Left ventricle myocardium inferior (tissue), 1 donor: ENCODE measurements at regions not wholly inside any gene's neighbourhood (a gene's known extent, or its start where the extent isn't known, plus 50 kb on each side); places are given as distances from the start of the nearest gene placed in this dataset.

Source experiments
- DNase-seq: peaks from one replicate; pipeline ENCODE4 v3.0.0-alpha.2; 2020
- H3K27ac ChIP-seq: fragments of 200-600 bp; replicated peaks from 2 replicates; pipeline ENCODE4 v1.8.0; 2021
- H3K27me3 ChIP-seq: fragments of 200-600 bp; 2 replicates; pipeline ENCODE4 v1.8.0; 2021; ENCODE audit warnings: low read depth
- H3K36me3 ChIP-seq: fragments of 200-600 bp; 2 replicates; pipeline ENCODE4 v1.8.0; 2021
- H3K4me1 ChIP-seq: fragments of 200-600 bp; 2 replicates; pipeline ENCODE4 v1.8.0; 2021
- H3K4me3 ChIP-seq: fragments of 200-600 bp; 2 replicates; pipeline ENCODE4 v1.8.0; 2021; ENCODE audit warnings: mild to moderate bottlenecking, moderate library complexity
- H3K9me3 ChIP-seq: fragments of 200-600 bp; replicated peaks from 2 replicates; pipeline ENCODE4 v1.8.0; 2021
- intact Hi-C: fragments of 100-400 bp; cut with micrococcal nuclease; formaldehyde crosslinking; loops from one replicate; pipeline ENCODE4 v1.11.0; 2022
- TF ChIP-seq, protein P1 (sequence below): fragments of 200-600 bp; IDR thresholded peaks from 2 replicates; pipeline ENCODE4 v1.8.0; 2021; ENCODE audit warnings: antibody characterized with exemption, mild to moderate bottlenecking, borderline replicate concordance
- donor health status: DM: no; HTN: yes; CAD: no; lungs with severe emphysema.

DNA sequence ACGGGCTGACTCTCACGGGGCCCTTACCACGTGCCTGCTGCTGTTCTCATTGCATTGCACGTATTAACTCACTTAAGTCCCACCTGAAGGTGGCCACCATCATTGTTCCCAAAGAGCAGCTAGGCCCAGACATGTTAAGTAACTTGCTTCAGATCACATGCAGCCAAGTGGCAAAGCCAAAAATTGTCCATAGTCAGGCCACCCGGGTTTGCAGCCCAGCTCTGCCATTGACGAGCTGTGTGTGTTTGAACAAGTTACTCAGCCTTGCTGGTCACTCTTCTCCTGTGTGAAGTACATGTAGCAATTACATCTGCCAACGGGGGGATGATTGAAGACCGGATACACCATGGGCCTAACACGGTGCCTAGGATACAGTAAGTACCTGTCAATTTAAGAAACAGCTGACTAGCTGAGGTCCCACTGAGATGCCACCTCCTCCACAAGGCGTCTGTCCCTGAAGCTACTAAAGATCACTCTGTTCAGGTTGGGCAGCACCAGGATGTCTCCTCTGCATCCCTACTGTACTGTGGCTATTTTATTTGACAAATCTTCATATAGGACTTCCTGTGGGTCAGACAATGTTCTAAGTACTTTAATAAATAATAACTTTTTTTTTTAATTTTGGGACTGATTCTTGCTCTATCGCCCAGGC lies 154.2 kb upstream of the MYCN start:
- no peak for DNase-seq
- TF ChIP-seq, protein P1, sequence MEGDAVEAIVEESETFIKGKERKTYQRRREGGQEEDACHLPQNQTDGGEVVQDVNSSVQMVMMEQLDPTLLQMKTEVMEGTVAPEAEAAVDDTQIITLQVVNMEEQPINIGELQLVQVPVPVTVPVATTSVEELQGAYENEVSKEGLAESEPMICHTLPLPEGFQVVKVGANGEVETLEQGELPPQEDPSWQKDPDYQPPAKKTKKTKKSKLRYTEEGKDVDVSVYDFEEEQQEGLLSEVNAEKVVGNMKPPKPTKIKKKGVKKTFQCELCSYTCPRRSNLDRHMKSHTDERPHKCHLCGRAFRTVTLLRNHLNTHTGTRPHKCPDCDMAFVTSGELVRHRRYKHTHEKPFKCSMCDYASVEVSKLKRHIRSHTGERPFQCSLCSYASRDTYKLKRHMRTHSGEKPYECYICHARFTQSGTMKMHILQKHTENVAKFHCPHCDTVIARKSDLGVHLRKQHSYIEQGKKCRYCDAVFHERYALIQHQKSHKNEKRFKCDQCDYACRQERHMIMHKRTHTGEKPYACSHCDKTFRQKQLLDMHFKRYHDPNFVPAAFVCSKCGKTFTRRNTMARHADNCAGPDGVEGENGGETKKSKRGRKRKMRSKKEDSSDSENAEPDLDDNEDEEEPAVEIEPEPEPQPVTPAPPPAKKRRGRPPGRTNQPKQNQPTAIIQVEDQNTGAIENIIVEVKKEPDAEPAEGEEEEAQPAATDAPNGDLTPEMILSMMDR: no peak
- H3K9me3 ChIP-seq: no peaks in the 10 kb centered on the region
- H3K36me3 ChIP-seq: no peaks in the 10 kb centered on the region
- H3K4me1 ChIP-seq: peaks cover 7% of the 10 kb centered on the region
- H3K27me3 ChIP-seq: peaks cover 36% of the 10 kb centered on the region
- no peak overlapping the region for H3K4me3 ChIP-seq
- H3K27ac ChIP-seq: no peak overlapping the region
- intact Hi-C loops: no loop called here

DNA sequence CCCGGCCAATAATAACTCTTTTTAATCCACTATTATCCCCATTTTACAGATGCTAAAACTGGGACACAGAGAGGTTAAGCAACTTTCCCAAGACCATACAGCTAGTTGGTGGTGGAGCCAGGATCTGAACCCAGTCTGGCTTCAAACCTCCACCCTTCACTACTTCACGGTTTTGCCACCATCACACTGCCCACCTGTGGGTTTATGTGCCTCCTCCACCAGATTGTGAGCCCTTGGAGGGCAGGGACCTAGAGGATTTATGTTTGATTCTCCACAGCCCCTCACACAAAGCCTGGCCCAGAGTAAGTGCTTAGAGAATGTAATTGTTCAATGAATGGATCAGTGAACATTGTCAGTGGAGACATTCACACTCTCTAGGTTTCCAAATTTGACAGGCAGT lies 153.4 kb upstream of the MYCN start:
- Histone ChIP-seq H3K4me3 (no peak overlapping the region), H3K27me3 (peaks cover 35% of the 10 kb centered on the region), H3K27ac (no peak overlapping the region), H3K36me3 (no peaks in the 10 kb centered on the region), H3K4me1 (peaks cover 7% of the 10 kb centered on the region), H3K9me3 (no peaks in the 10 kb centered on the region)
- DNase-seq: no peak
- intact Hi-C loops: no loop called here
- TF ChIP-seq, protein P1: no peak

- intact Hi-C loops: no loop called here
- H3K4me3 ChIP-seq: no peak overlapping the region
- H3K27me3 ChIP-seq: peaks cover 26% of the 10 kb centered on the region
- H3K4me1 ChIP-seq: peaks cover 7% of the 10 kb centered on the region
- no peaks in the 10 kb centered on the region for H3K9me3 ChIP-seq
- TF ChIP-seq, protein P1: no peak
- no peaks in the 10 kb centered on the region for H3K36me3 ChIP-seq
- H3K27ac ChIP-seq: no peak overlapping the region
- DNase-seq: no peak
Measured at GRCh38 chr2:15787535-15788454, 152.6 kb upstream of the MYCN start.

- H3K4me1 ChIP-seq: peaks cover 7% of the 10 kb centered on the region
- no peaks in the 10 kb centered on the region for H3K36me3 ChIP-seq
- DNase-seq: no peak
- no peak overlapping the region for H3K27ac ChIP-seq
- no peaks in the 10 kb centered on the region for H3K9me3 ChIP-seq
- TF ChIP-seq, protein P1: no peak
- no peak overlapping the region for H3K4me3 ChIP-seq
- H3K27me3 ChIP-seq: peaks cover 20% of the 10 kb centered on the region
- intact Hi-C loops: no loop called here
Measured at GRCh38 chr2:15788455-15788829, 151.9 kb upstream of the MYCN start.

DNA sequence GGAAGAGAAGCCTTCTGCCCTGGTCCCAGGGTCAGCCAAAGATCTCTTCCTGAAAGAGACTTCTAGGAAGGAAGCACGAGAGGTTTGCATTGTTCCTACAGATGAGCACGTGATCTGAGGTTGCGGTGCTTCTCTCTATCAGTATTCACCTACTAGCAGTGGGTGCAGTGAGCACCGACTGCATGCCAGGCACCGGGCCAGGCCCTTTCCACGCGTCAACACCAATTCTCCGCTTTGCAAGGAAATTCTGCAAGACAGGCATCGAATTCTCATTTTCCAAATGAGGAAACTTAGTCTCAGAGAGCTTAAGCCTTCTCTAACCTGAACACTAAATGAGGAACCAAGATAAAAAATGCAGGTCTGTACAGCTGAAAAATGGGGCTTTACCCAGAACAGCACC lies 151.5 kb upstream of the MYCN start:
- Histone ChIP-seq H3K27ac (no peak overlapping the region), H3K4me3 (no peak overlapping the region), H3K27me3 (peaks cover 16% of the 10 kb centered on the region), H3K9me3 (no peaks in the 10 kb centered on the region), H3K36me3 (no peaks in the 10 kb centered on the region), H3K4me1 (peaks cover 7% of the 10 kb centered on the region)
- DNase-seq: no peak
- intact Hi-C loops: no loop called here
- TF ChIP-seq, protein P1: no peak
